Endodermal cell (in vitro differentiated cells): ENCODE measurements at regions not wholly inside any gene's neighbourhood (a gene's known extent, or its start where the extent isn't known, plus 50 kb on each side); places are given as distances from the start of the nearest gene placed in this dataset.

Source experiments
- DNase-seq: peaks from one replicate; pipeline ENCODE4 v3.0.0-alpha.2; 2017
- H3K27ac ChIP-seq: 2 replicates; pipeline ENCODE4 v1.5.1; 2013; ENCODE audit warnings: mild to moderate bottlenecking, low read depth, low read length, moderate library complexity
- H3K27me3 ChIP-seq: 2 replicates; pipeline ENCODE4 v1.6.1; 2013; ENCODE audit warnings: mild to moderate bottlenecking, low read length, moderate library complexity; ENCODE audit not compliant: insufficient read depth, control insufficient read depth, poor library complexity, severe bottlenecking
- H3K36me3 ChIP-seq: 2 replicates; pipeline ENCODE4 v1.7.0; 2013; ENCODE audit warnings: mild to moderate bottlenecking, low read length, moderate library complexity; ENCODE audit not compliant: control insufficient read depth, insufficient read depth
- H3K4me1 ChIP-seq: one replicate; pipeline ENCODE4 v1.7.0; 2013; ENCODE audit warnings: low read length; ENCODE audit not compliant: control insufficient read depth, insufficient read depth
- H3K4me3 ChIP-seq: 2 replicates; pipeline ENCODE4 v1.5.1; 2013; ENCODE audit warnings: mild to moderate bottlenecking, low read length, moderate library complexity
- H3K9ac ChIP-seq: 2 replicates; pipeline ENCODE4 v1.6.1; 2013; ENCODE audit warnings: mild to moderate bottlenecking, low read length, moderate library complexity; ENCODE audit not compliant: poor library complexity, severe bottlenecking; ENCODE audit errors: extremely low read depth
- H3K9me3 ChIP-seq: 2 replicates; pipeline ENCODE4 v1.6.1; 2013; ENCODE audit warnings: mild to moderate bottlenecking, low read length, moderate library complexity; ENCODE audit not compliant: control insufficient read depth
- H3K27ac Mint-ChIP-seq: 2 replicates; pipeline ENCODE4 v1.8.0; 2020; ENCODE audit warnings: mixed read lengths
- H3K27me3 Mint-ChIP-seq: 2 replicates; pipeline ENCODE4 v1.8.0; 2021; ENCODE audit warnings: mild to moderate bottlenecking, mixed read lengths; ENCODE audit not compliant: insufficient read depth
- H3K36me3 Mint-ChIP-seq: 2 replicates; pipeline ENCODE4 v1.8.0; 2020; ENCODE audit warnings: low read depth, mixed read lengths
- H3K4me1 Mint-ChIP-seq: 2 replicates; pipeline ENCODE4 v1.8.0; 2020; ENCODE audit warnings: mixed read lengths
- H3K4me3 Mint-ChIP-seq: 2 replicates; pipeline ENCODE4 v1.8.0; 2020; ENCODE audit warnings: mild to moderate bottlenecking, moderate library complexity, mixed read lengths
- H3K9me3 Mint-ChIP-seq: 2 replicates; pipeline ENCODE4 v1.8.0; 2020; ENCODE audit warnings: mild to moderate bottlenecking, mixed read lengths
- CTCF ChIP-seq: fragments of 200-600 bp; sonication (generic); conservative IDR thresholded peaks from 2 replicates; pipeline ENCODE4 v1.5.0; 2021; ENCODE audit warnings: antibody characterized with exemption, mild to moderate bottlenecking
- WGBS, 2 experiments: methylation state at CpG; one replicate each; pipeline versions ENCODE4 v1.1.5 to v1.1.7; 2013; ENCODE audit warnings: missing lambda C conversion rate in 2 of 2, mixed read lengths in 1 of 2; ENCODE audit not compliant: insufficient coverage in 1 of 2, insufficient read length in 1 of 2; 5-methylcytosine and 5-hydroxymethylcytosine counted together

- no peak for TF ChIP-seq CTCF
- H3K27ac ChIP-seq = no peak overlapping the region
- DNase-seq = no peak
These were observed 1226.4 kb downstream of the NSUN3 start for GRCh38 chr3:95289295-95289694.

GRCh38 chr3:95297581-95297980 is 1234.7 kb downstream of the NSUN3 start:
- no peak overlapping the region for H3K9ac ChIP-seq
- H3K4me1 ChIP-seq = no peaks in the 10 kb centered on the region
- Mint-ChIP-seq H3K27ac (no peak overlapping the region), H3K4me3 (no peak overlapping the region), H3K27me3 (no peaks in the 10 kb centered on the region), H3K4me1 (no peaks in the 10 kb centered on the region), H3K36me3 (no peaks in the 10 kb centered on the region), H3K9me3 (no peaks in the 10 kb centered on the region)
- WGBS, 2 experiments = 100% methylated on average over 1 of the region's 1 CpG; no CpG with 5 or more reads in 1 of the 2 experiments
- H3K27ac ChIP-seq = no peak overlapping the region
- H3K9me3 ChIP-seq = no peaks in the 10 kb centered on the region
- TF ChIP-seq CTCF = no peak
- H3K36me3 ChIP-seq = no peaks in the 10 kb centered on the region
- no peaks in the 10 kb centered on the region for H3K27me3 ChIP-seq
- no peak for DNase-seq
- no peak overlapping the region for H3K4me3 ChIP-seq

More at GRCh38 chr3:95289295-95289694, 1226.4 kb downstream of the NSUN3 start:
- Mint-ChIP-seq H3K27me3 (no peaks in the 10 kb centered on the region), H3K9me3 (peaks cover 23% of the 10 kb centered on the region), H3K36me3 (no peaks in the 10 kb centered on the region), H3K4me1 (no peaks in the 10 kb centered on the region), H3K4me3 (no peak overlapping the region), H3K27ac (no peak overlapping the region)
- H3K27me3 ChIP-seq = no peaks in the 10 kb centered on the region
- peaks cover 5% of the 10 kb centered on the region for H3K9me3 ChIP-seq
- H3K9ac ChIP-seq = no peak overlapping the region
- H3K36me3 ChIP-seq = no peaks in the 10 kb centered on the region
- H3K4me3 ChIP-seq = no peak overlapping the region
- no peaks in the 10 kb centered on the region for H3K4me1 ChIP-seq
- WGBS, 2 experiments = 100% methylated on average over 1 of the region's 2 CpGs; no CpG with 5 or more reads in 1 of the 2 experiments

- H3K4me1 Mint-ChIP-seq = no peaks in the 10 kb centered on the region
- Histone ChIP-seq H3K9me3 (no peaks in the 10 kb centered on the region), H3K27me3 (no peaks in the 10 kb centered on the region), H3K27ac (no peak overlapping the region), H3K9ac (no peak overlapping the region), H3K36me3 (no peaks in the 10 kb centered on the region), H3K4me1 (no peaks in the 10 kb centered on the region), H3K4me3 (no peak overlapping the region)
- H3K27me3 Mint-ChIP-seq = no peaks in the 10 kb centered on the region
- no peak for TF ChIP-seq CTCF
- 100% methylated on average over 1 of the region's 1 CpG; no CpG with 5 or more reads in 1 of the 2 experiments for WGBS, 2 experiments
- DNase-seq = no peak
- no peaks in the 10 kb centered on the region for H3K36me3 Mint-ChIP-seq
- H3K4me3 Mint-ChIP-seq = no peak overlapping the region
- no peak overlapping the region for H3K27ac Mint-ChIP-seq
- no peaks in the 10 kb centered on the region for H3K9me3 Mint-ChIP-seq
These were observed 1239.2 kb downstream of the NSUN3 start for GRCh38 chr3:95302044-95302443.
